GM10266 (cell line): ENCODE measurements at regions not wholly inside any gene's neighbourhood (a gene's known extent, or its start where the extent isn't known, plus 50 kb on each side); places are given as distances from the start of the nearest gene placed in this dataset.

Experiments used
- DNase-seq: peaks from one replicate; pipeline ENCODE4 v3.0.0; 2012; ENCODE audit errors: extremely low spot score
- CTCF ChIP-seq: IDR thresholded peaks from 2 replicates; pipeline ENCODE4 v1.5.1; 2012; ENCODE audit warnings: mild to moderate bottlenecking, low read depth; ENCODE audit not compliant: control insufficient read depth, insufficient read depth; ENCODE audit errors: missing control alignments

DNA sequence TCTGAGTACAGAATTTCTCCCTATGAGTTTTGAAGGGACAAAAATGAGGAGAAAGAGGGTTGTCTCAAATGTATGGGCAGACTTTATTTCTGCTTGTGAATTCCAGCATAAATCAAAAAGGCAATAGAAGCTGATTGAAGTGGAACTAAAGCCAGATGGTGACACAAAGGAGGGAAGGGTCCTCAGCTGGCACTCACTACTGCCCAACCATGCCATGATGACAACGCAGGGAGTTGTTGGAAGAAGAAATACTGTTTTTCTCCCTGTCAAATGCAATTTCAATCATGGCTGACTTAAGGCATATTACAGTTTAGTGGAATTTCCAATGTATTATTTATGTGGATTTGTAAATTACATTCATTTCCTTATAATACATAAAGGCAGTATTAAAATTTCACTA, 805.8 kb downstream of the ADGRL2 start:
- no peak for TF ChIP-seq CTCF

DNA sequence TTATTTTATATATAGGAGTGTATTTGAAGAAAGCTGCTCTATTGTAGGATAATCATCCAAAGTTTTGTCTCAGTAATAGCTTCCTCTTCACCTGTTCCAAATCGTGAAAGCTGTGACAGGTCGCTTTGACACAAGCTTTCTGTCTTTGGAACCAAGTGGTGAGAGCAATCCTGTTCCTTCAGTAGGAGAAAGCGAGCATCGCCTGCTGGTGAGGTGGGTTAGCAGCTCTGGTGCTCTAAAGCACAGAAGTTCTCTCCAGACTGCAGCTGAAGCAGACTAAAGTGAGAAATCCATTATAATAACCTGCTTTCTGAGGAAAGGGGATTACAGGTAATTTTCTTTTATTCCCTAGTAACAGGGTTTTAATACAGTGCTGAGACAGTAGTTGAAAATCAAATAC, 803.8 kb downstream of the ADGRL2 start:
- TF ChIP-seq CTCF = no peak
- no peak for DNase-seq

More for the DNA sequence above, 805.8 kb downstream of the ADGRL2 start:
- no peak for DNase-seq

DNA sequence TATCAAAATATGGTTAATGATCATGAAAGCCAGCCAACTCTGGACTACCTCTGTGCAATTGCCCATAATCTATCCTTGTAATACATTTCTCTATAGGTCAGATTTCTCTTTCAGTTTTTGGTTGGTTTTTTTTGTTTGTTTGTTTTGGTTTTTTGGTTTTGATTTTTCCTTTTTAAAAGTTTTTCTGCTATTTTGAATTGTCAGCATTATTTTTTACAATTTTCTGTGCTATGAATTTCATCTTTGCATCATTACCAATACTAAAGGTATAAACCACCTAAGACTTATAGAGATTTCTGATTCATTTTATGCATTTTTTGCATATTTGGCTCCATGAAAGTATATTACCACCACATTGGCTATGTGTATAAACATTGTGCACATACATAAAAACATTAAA, 799.6 kb downstream of the ADGRL2 start:
- TF ChIP-seq CTCF = no peak
- DNase-seq = no peak

DNA sequence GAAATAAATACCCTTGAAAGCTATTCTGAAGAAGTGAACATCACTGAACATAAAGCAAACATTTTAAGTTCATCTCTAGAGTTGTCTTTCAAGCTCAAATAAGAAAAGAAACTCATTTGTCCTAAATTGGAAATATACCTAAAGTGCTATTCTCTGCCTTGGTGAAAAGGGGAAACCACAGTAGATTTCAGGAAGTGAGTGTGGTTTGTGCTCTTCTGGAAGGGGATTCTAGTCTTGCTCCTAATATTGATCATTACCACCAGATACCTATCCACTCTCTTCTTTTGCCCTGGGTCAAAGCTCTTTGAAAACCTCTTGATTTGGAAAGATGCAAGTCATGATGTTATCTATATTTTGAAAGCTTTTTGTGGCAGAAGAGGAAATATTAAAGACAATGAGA, 798.1 kb downstream of the ADGRL2 start:
- no peak for DNase-seq
- no peak for TF ChIP-seq CTCF

DNA sequence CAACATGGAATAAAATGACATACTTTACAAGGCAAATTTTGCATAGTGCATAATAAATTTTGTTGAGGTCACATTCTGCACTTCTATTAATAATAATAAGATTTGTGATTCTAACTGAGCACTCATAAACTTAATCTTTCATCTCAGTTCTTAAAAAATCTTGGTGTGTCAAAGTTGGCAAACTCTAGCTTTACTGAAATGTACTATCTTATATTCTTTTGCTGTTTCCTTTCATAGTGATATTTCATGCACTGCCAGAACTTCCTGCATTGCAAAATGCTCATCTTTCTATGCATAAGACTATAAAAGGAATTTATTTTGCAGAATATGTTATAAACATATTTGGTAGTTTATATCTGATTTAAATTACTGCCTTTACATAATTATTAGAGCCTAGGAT, 797.6 kb downstream of the ADGRL2 start:
- no peak for DNase-seq
- no peak for TF ChIP-seq CTCF

DNA sequence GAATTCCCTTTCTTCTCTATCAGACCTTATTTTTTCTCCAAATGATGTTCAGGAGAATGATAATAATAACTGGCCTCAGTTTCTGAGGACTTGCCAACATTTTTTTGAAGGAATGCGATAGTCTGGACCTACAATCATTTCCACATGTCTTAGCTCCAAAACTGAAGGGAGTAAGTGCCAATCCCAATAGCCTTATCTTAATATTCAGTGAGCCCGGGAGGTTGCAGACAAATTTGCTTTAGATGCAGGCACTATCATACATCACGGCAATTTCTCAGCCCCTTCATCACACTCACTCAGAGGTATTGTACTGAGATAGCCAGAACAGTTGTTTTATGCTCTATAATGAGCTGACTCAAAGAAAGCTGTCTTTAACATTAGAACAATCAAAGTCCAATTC, 796.9 kb downstream of the ADGRL2 start:
- no peak for TF ChIP-seq CTCF
- no peak for DNase-seq

DNA sequence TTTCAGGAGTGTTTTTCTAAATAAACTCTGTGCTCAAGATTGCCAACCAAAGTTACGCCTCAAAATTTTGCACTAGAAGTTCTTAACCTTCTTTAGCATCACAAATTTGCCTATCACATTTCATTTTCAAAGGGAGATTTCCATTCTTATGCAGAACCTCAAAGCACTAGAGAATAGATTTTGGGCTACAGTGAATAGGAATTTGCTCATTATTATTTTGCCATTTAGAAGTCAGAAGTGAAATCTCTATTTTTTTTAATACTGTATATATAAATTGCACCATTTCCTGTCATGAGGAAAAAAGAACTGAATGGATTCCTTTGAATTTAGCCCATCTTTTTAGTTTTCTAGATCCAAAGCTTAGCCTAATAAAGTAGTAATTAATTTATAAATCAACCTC, 796.4 kb downstream of the ADGRL2 start:
- no peak for TF ChIP-seq CTCF
- no peak for DNase-seq
